Large intestine (tissue), 3 donors: ENCODE measurements at regions not wholly inside any gene's neighbourhood (a gene's known extent, or its start where the extent isn't known, plus 50 kb on each side); places are given as distances from the start of the nearest gene placed in this dataset.
A peak's percentile ranks its signal among the peaks of the same experiment; 100 is the strongest.

Experiments
- DNase-seq, 2 donors: peaks; one replicate each; pipeline versions ENCODE4 v3.0.0 to v3.0.0-alpha.2; 2013
- H3K27ac ChIP-seq: one replicate; pipeline ENCODE4 v1.5.1; 2013; ENCODE audit warnings: low read length
- H3K27me3 ChIP-seq: 2 replicates; pipeline ENCODE4 v1.6.1; 2013; ENCODE audit warnings: low read length; ENCODE audit not compliant: control insufficient read depth, insufficient read depth
- H3K36me3 ChIP-seq: 2 replicates; pipeline ENCODE4 v1.6.1; 2013; ENCODE audit warnings: low read length; ENCODE audit not compliant: control insufficient read depth, insufficient read depth
- H3K4me1 ChIP-seq: one replicate; pipeline ENCODE4 v1.6.1; 2013; ENCODE audit warnings: low read length; ENCODE audit not compliant: control insufficient read depth, insufficient read depth
- H3K4me3 ChIP-seq: one replicate; pipeline ENCODE4 v1.5.1; 2013; ENCODE audit warnings: low read length
- H3K9me3 ChIP-seq: one replicate; pipeline ENCODE4 v1.6.1; 2013; ENCODE audit warnings: mild to moderate bottlenecking, low read depth, low read length, moderate library complexity; ENCODE audit not compliant: control insufficient read depth
- WGBS: methylation state at CpG from one replicate; pipeline ENCODE4 v1.1.5; 2013; ENCODE audit warnings: low lambda C conversion rate; ENCODE audit not compliant: insufficient coverage; 5-methylcytosine and 5-hydroxymethylcytosine counted together

DNA sequence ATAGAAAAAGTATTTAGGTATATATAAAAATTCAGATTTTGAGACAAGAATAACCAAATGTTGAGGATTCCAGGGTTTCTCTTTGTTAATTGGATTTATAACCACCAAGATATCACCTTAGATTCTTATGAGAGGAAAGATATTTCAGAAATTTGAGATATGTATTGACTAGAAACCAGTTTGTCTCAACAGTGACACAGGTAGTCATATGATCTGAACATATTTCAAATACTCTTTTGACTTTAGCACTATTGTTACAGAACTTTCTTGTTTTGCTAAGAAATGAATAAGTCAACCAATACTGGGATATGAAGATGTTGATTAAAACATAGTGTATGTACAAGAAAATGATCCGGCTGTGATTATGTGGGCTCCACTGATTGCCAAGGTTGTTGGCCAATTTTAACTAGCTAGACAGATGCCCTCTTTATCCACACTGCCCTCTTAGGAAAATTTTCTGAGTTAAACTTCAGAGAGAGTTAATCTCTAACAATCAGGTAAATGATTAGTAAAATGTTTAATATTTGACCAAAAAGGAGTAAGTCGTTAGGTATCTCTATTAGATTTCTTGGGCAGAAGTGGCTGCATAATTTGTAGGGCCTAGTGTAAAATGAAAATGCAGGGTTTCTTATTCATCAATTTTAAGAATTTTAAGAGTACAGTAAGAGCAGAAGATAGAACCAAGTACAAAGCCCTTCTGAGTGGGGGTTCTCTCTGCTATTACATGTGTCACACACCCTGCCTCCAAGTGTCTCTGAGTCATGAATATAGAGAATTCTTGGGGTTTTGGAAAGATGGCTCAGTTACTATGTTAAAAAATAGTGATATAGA is 376.0 kb downstream of the TFEC start:
- no peaks in the 10 kb centered on the region for H3K27me3 ChIP-seq
- peak in 1 of 2 donors; percentile 15 for DNase-seq
- H3K4me3 ChIP-seq: no peak overlapping the region
- no peaks in the 10 kb centered on the region for H3K36me3 ChIP-seq
- H3K9me3 ChIP-seq: no peaks in the 10 kb centered on the region
- no peaks in the 10 kb centered on the region for H3K4me1 ChIP-seq
- no CpG with 5 or more reads among the region's 2 CpGs for WGBS
- H3K27ac ChIP-seq: peak overlapping the region; percentile 11

DNA sequence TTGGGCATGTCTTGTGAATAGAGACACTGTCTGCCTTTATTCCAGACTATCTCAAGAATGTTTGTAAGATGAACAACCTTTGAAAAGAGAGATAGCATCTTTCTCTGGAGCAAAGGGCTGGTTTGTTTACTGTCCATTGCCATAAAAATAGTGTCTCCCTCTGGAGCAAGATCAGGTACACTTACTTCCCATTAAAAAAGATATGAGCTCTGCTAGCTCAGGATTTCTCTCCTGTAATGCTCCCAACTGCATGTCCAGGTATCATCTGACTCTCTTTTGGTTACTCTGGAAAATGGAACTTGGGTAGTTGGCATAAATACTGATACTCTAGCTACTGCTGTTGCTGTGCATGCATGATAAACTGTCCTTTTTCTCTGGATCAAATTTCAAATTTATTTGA is 381.1 kb downstream of the TFEC start:
- DNase-seq: no peak
- H3K4me1 ChIP-seq: no peaks in the 10 kb centered on the region
- no peak overlapping the region for H3K4me3 ChIP-seq
- no peaks in the 10 kb centered on the region for H3K27me3 ChIP-seq
- H3K27ac ChIP-seq: no peak overlapping the region
- H3K36me3 ChIP-seq: no peaks in the 10 kb centered on the region
- no peaks in the 10 kb centered on the region for H3K9me3 ChIP-seq

DNA sequence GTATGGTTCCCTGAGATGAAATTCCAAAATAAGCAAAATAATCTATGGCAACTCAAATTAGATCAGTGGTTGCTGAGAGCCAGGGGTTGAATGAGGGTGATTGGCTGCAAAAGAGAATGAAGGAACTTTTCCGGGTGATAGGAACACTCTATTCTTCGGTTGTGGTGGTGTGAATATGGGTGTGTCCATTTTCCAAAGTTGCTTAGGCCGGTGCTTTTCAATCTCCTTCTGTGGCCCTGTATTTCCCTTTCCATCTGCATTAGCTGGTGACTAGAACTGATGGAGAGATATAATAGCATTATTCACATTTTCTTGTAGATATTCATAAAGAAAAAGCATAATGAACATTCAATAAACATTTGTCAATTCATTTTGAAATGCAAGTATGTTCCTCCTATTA is 382.9 kb downstream of the TFEC start:
- Histone ChIP-seq H3K27me3 (no peaks in the 10 kb centered on the region), H3K36me3 (no peaks in the 10 kb centered on the region), H3K9me3 (no peaks in the 10 kb centered on the region), H3K27ac (no peak overlapping the region), H3K4me1 (no peaks in the 10 kb centered on the region), H3K4me3 (no peak overlapping the region)
- WGBS: no CpG with 5 or more reads among the region's 3 CpGs
- DNase-seq: no peak

DNA sequence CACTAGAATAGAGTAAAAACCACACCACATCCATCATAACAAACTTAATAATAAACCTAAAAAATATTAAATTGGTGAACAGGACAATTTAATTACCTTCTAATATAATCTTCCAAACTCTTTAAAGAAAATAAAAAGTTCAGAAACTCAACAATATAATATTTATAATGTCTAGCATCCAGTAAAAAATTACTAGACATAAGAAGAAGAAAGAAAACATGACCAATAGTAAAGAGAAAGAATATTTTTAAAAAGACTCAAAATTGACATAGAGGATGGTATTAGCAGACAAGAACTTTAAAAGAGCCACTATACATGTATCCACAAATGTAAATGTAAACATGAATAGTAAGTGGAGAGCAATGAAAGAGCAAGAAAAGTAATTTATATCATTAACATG is 388.4 kb downstream of the TFEC start:
- H3K36me3 ChIP-seq: no peaks in the 10 kb centered on the region
- peaks cover 3% of the 10 kb centered on the region for H3K9me3 ChIP-seq

DNA sequence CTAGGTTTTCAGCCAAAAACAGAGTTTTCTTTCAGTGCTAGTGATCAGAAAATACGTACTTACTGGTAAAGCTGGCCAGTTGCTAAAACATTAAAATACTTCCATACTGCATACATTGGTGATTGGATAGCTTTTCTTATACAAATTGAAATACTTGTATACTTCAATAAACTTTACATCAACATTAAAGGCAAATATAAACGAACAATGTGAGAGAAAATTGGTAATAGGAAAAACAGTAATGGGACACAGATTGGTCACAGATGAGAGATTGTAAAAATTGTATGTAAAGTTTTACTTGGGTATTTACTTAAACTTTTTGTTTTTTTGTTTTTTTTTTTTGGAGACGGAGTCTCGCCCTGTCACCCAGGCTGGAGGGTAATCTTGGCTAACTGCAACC is 391.7 kb downstream of the TFEC start:
- WGBS: 93% methylated on average over 3 of the region's 4 CpGs

More for the DNA sequence above, 388.4 kb downstream of the TFEC start:
- H3K4me1 ChIP-seq: no peaks in the 10 kb centered on the region
- DNase-seq: no peak
- H3K27me3 ChIP-seq: no peaks in the 10 kb centered on the region
- H3K4me3 ChIP-seq: no peak overlapping the region
- no peak overlapping the region for H3K27ac ChIP-seq

DNA sequence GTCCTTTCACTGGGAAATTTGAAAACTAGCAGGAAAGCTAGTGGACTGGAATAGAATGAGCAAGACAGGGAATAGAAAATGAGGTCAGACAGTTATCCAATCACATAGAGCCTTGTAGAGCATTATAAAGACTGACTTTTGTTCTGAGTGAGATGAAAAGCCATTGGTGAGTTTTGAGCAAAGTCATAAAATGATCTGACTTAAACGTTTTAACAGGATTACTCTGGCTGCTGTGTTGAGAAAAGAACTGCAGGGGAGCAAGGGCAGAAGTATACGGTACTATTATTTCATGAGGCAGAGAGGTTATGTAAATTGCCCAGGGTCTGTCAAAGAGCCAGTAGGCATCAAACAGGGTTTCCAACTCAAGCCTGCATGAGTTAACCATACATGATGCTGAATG is 393.4 kb downstream of the TFEC start:
- Histone ChIP-seq H3K36me3 (no peaks in the 10 kb centered on the region), H3K27ac (no peak overlapping the region), H3K9me3 (peaks cover 3% of the 10 kb centered on the region), H3K4me3 (no peak overlapping the region), H3K27me3 (no peaks in the 10 kb centered on the region), H3K4me1 (no peaks in the 10 kb centered on the region)
- DNase-seq: no peak
- no CpG with 5 or more reads among the region's 2 CpGs for WGBS

More for the DNA sequence above, 391.7 kb downstream of the TFEC start:
- DNase-seq: no peak
- H3K9me3 ChIP-seq: peaks cover 3% of the 10 kb centered on the region
- no peak overlapping the region for H3K27ac ChIP-seq
- no peaks in the 10 kb centered on the region for H3K36me3 ChIP-seq
- no peaks in the 10 kb centered on the region for H3K4me1 ChIP-seq
- H3K4me3 ChIP-seq: no peak overlapping the region
- no peaks in the 10 kb centered on the region for H3K27me3 ChIP-seq

GRCh38 chr7:115635876-115636275 is 394.7 kb downstream of the TFEC start:
- Histone ChIP-seq H3K9me3 (peaks cover 3% of the 10 kb centered on the region), H3K27me3 (no peaks in the 10 kb centered on the region), H3K36me3 (no peaks in the 10 kb centered on the region), H3K27ac (no peak overlapping the region), H3K4me3 (no peak overlapping the region), H3K4me1 (no peaks in the 10 kb centered on the region)
- WGBS: no CpG with 5 or more reads among the region's 6 CpGs
- no peak for DNase-seq

GRCh38 chr7:115635376-115635775 is 395.2 kb downstream of the TFEC start:
- H3K27ac ChIP-seq: no peak overlapping the region
- H3K27me3 ChIP-seq: no peaks in the 10 kb centered on the region
- no peak overlapping the region for H3K4me3 ChIP-seq
- H3K36me3 ChIP-seq: no peaks in the 10 kb centered on the region
- no peak for DNase-seq
- H3K4me1 ChIP-seq: no peaks in the 10 kb centered on the region
- peaks cover 3% of the 10 kb centered on the region for H3K9me3 ChIP-seq
- WGBS: 75% methylated on average over 1 of the region's 1 CpG

- Histone ChIP-seq H3K36me3 (no peaks in the 10 kb centered on the region), H3K27me3 (no peaks in the 10 kb centered on the region), H3K27ac (no peak overlapping the region), H3K4me3 (no peak overlapping the region), H3K9me3 (peaks cover 3% of the 10 kb centered on the region), H3K4me1 (no peaks in the 10 kb centered on the region)
- peak in 1 of 2 donors; percentile 13 for DNase-seq
- WGBS: 0% methylated on average over 1 of the region's 4 CpGs
Observed at GRCh38 chr7:115634633-115635032, 395.9 kb downstream of the TFEC start.

GRCh38 chr7:115632636-115633035 is 397.9 kb downstream of the TFEC start:
- no peak overlapping the region for H3K4me3 ChIP-seq
- H3K9me3 ChIP-seq: peaks cover 2% of the 10 kb centered on the region
- no peaks in the 10 kb centered on the region for H3K36me3 ChIP-seq
- H3K27ac ChIP-seq: no peak overlapping the region
- no peak for DNase-seq
- no peaks in the 10 kb centered on the region for H3K4me1 ChIP-seq
- 80% methylated on average over 1 of the region's 5 CpGs for WGBS
- H3K27me3 ChIP-seq: no peaks in the 10 kb centered on the region

DNA sequence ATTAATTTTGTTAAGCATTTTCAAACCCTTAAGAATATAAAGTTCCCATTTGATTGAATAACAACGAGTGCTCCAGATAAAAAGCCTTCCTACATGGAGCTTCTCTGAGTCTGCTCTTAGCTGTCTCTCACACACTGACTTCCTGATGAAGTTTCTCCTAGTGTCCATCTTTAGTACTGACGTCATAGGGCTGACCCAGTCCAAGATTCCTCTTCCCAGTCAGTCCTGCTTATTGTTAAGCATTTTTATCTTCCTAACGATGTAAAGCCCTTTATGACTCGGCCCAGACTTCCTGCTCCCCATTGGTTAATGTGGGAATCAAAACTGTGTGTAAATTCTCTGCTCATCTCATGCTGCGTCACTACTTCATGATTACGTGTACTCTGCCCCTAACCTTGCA is 398.8 kb downstream of the TFEC start:
- Histone ChIP-seq H3K4me1 (no peaks in the 10 kb centered on the region), H3K27ac (no peak overlapping the region), H3K36me3 (no peaks in the 10 kb centered on the region), H3K4me3 (no peak overlapping the region), H3K27me3 (no peaks in the 10 kb centered on the region), H3K9me3 (no peaks in the 10 kb centered on the region)
- no peak for DNase-seq
- 60% methylated on average over 1 of the region's 6 CpGs for WGBS
